HEK293 (cell line): ENCODE measurements at regions not wholly inside any gene's neighbourhood (a gene's known extent, or its start where the extent isn't known, plus 50 kb on each side); places are given as distances from the start of the nearest gene placed in this dataset.

Experiments
- CTCF ChIA-PET: fragments of 350-600 bp; formaldehyde crosslinking; extraction: SDS; loops from one replicate; lab custom pipeline; 2021; ENCODE audit warnings: antibody characterized with exemption; lab: Yijun Ruan, JAX
- POLR2A ChIA-PET: fragments of 300-600 bp; formaldehyde crosslinking; extraction: SDS; loops from one replicate; lab custom pipeline; 2020; ENCODE audit warnings: antibody characterized with exemption, inconsistent platforms; lab: Yijun Ruan, JAX
- H3K27ac ChIP-seq: fragments of 200-500 bp; sonication (Bioruptor generic); 2 replicates; pipeline ENCODE4 v1.5.1; 2014; ENCODE audit warnings: low read depth, low read length, control low read depth, inconsistent platforms; ENCODE audit errors: extremely low read depth
- H3K36me3 ChIP-seq, 2 experiments: fragments of 200-500 bp in 1 of 2; sonication (Bioruptor generic) in 1 of 2; 1 replicate in 1 of 2; 2 replicates in 1 of 2; pipeline ENCODE4 v1.5.1; 2014 to 2017; ENCODE audit warnings: inconsistent platforms in 2 of 2, low read length in 2 of 2; ENCODE audit not compliant: control insufficient read depth in 2 of 2, insufficient read depth in 1 of 2
- H3K4me1 ChIP-seq: fragments of 200-500 bp; sonication (Bioruptor generic); 2 replicates; pipeline ENCODE4 v1.5.1; 2014; ENCODE audit warnings: mild to moderate bottlenecking, low read length, inconsistent platforms; ENCODE audit not compliant: control insufficient read depth, insufficient read depth
- H3K4me3 ChIP-seq: 2 replicates; pipeline ENCODE4 v1.5.1; 2011; ENCODE audit warnings: low read depth, mild to moderate bottlenecking, control low read depth, low read length, moderate library complexity
- H3K9me3 ChIP-seq: fragments of 200-500 bp; sonication (Bioruptor generic); 2 replicates; pipeline ENCODE4 v1.5.1; 2014; ENCODE audit warnings: low read depth, low read length, inconsistent platforms; ENCODE audit not compliant: control insufficient read depth, insufficient read depth
- BCL11A ChIP-seq: fragments of 450-650 bp; formaldehyde crosslinking; IDR thresholded peaks from 2 replicates; pipeline ENCODE4 v1.5.1; 2016; ENCODE audit warnings: low read depth, missing biosample characterization, missing genetic modification characterization
- PRDM1 ChIP-seq: fragments of 450-650 bp; formaldehyde crosslinking; IDR thresholded peaks from 2 replicates; pipeline ENCODE4; 2016; ENCODE audit warnings: missing biosample characterization, missing genetic modification characterization
- PRDM10 ChIP-seq: fragments of 450-650 bp; formaldehyde crosslinking; IDR thresholded peaks from 2 replicates; pipeline ENCODE4 v1.5.1; 2016; ENCODE audit warnings: missing biosample characterization, missing genetic modification characterization
- PRDM2 ChIP-seq: fragments of 450-650 bp; formaldehyde crosslinking; IDR thresholded peaks from 2 replicates; pipeline ENCODE4 v1.5.1; 2016; ENCODE audit warnings: missing biosample characterization, missing genetic modification characterization, borderline replicate concordance
- YY1 ChIP-seq: fragments of 450-650 bp; formaldehyde crosslinking; IDR thresholded peaks from 2 replicates; pipeline ENCODE4 v1.5.1; 2018; ENCODE audit warnings: missing biosample characterization, missing genetic modification characterization
- ZBTB8A ChIP-seq: fragments of 450-650 bp; formaldehyde crosslinking; IDR thresholded peaks from 2 replicates; pipeline ENCODE4 v1.5.1; 2016; ENCODE audit warnings: missing biosample characterization, missing genetic modification characterization
- ZNF10 ChIP-seq: fragments of 450-650 bp; formaldehyde crosslinking; IDR thresholded peaks from 2 replicates; pipeline ENCODE4 v1.5.1; 2017; ENCODE audit warnings: missing biosample characterization, missing genetic modification characterization
- ZNF148 ChIP-seq: fragments of 450-650 bp; formaldehyde crosslinking; IDR thresholded peaks from 2 replicates; pipeline ENCODE4 v1.5.0; 2017; ENCODE audit warnings: missing biosample characterization, missing genetic modification characterization, borderline replicate concordance
- ZNF23 ChIP-seq: fragments of 450-650 bp; formaldehyde crosslinking; IDR thresholded peaks from 2 replicates; pipeline ENCODE4 v1.5.1; 2016; ENCODE audit warnings: missing biosample characterization, missing genetic modification characterization, borderline replicate concordance
- ZNF24 ChIP-seq: fragments of 450-650 bp; formaldehyde crosslinking; IDR thresholded peaks from 2 replicates; pipeline ENCODE4 v1.5.1; 2016; ENCODE audit warnings: missing biosample characterization, missing genetic modification characterization
- ZNF404 ChIP-seq: fragments of 450-650 bp; formaldehyde crosslinking; IDR thresholded peaks from 2 replicates; pipeline ENCODE4 v1.5.1; 2017; ENCODE audit warnings: missing biosample characterization, missing genetic modification characterization
- ZNF548 ChIP-seq: fragments of 450-650 bp; formaldehyde crosslinking; IDR thresholded peaks from 2 replicates; pipeline ENCODE4 v1.5.1; 2016; ENCODE audit warnings: missing biosample characterization, missing genetic modification characterization
- ZNF596 ChIP-seq: fragments of 450-650 bp; IDR thresholded peaks from 2 replicates; pipeline ENCODE4 v1.5.0; 2018; ENCODE audit warnings: missing biosample characterization, mild to moderate bottlenecking, missing genetic modification characterization, moderate library complexity
- ZNF610 ChIP-seq: fragments of 450-650 bp; formaldehyde crosslinking; IDR thresholded peaks from 2 replicates; pipeline ENCODE4 v1.5.1; 2016; ENCODE audit warnings: missing biosample characterization, missing genetic modification characterization, borderline replicate concordance
- ZNF654 ChIP-seq: fragments of 450-650 bp; formaldehyde crosslinking; IDR thresholded peaks from 2 replicates; pipeline ENCODE4 v1.5.1; 2016; ENCODE audit warnings: low read depth, missing biosample characterization, missing genetic modification characterization
- ZNF658 ChIP-seq: fragments of 450-650 bp; formaldehyde crosslinking; IDR thresholded peaks from 2 replicates; pipeline ENCODE4; 2016; ENCODE audit warnings: missing biosample characterization, missing genetic modification characterization
- ZSCAN5A ChIP-seq: fragments of 450-650 bp; formaldehyde crosslinking; IDR thresholded peaks from 2 replicates; pipeline ENCODE4 v1.5.1; 2016; ENCODE audit warnings: missing biosample characterization, missing genetic modification characterization

GRCh38 chr14:71165121-71166031, 258.1 kb downstream of the PCNX1 start:
- Histone ChIP-seq H3K4me3 (no peak overlapping the region), H3K4me1 (no peaks in the 10 kb centered on the region), H3K36me3 (no peaks in the 10 kb centered on the region), H3K27ac (no peak overlapping the region), H3K9me3 (no peaks in the 10 kb centered on the region)
- POLR2A ChIA-PET, result no interaction called here
- TF ChIP-seq ZNF548 (tag by site-specific recombination) (no peak), PRDM2 (tag by site-specific recombination) (no peak), ZNF404 (no peak), ZNF148 (no peak), PRDM1 (tag by site-specific recombination) (no peak), ZNF596 (no peak), ZNF658 (no peak), ZNF24 (tag by site-specific recombination) (no peak), ZSCAN5A (tag by site-specific recombination) (no peak)
- CTCF ChIA-PET, result interaction anchor here (0.5 to 1.1 kb wide), 3 partner anchors 17 to 1395 kb away, joined by 3 to 6 read pairs (median 3); no protein-coding TSS in a partner anchor

GRCh38 chr14:71166180-71166837, 259.1 kb downstream of the PCNX1 start:
- TF ChIP-seq ZNF10 (tag by site-specific recombination) (peak; percentile 65; the same call in 1 of the 2 replicates), YY1 (tag by site-specific recombination) (no peak), PRDM10 (tag by site-specific recombination) (no peak), ZBTB8A (tag by site-specific recombination) (no peak), ZNF610 (tag by site-specific recombination) (no peak), ZNF23 (tag by site-specific recombination) (no peak), BCL11A (tag by site-specific recombination) (no peak), ZNF654 (tag by site-specific recombination) (peak; percentile 40; the same call in 1 of the 2 replicates)
- Histone ChIP-seq H3K9me3 (no peaks in the 10 kb centered on the region), H3K27ac (no peak overlapping the region), H3K4me1 (no peaks in the 10 kb centered on the region), H3K4me3 (no peak overlapping the region), H3K36me3 (no peaks in the 10 kb centered on the region)
- ChIA-PET CTCF (interaction anchor here (0.6 to 1.0 kb wide), 6 partner anchors 18 to 672 kb away, joined by 3 to 5 read pairs (median 3); no protein-coding TSS in a partner anchor), POLR2A (no interaction called here)
